ENCODE measurements at regions not wholly inside any gene's neighbourhood (a gene's known extent, or its start where the extent isn't known, plus 50 kb on each side); places are given as distances from the start of the nearest gene placed in this dataset.
"Not testable (repeated sequence)": the region's sequence is repeated elsewhere in the genome, so short reads cannot be mapped to it uniquely, and the experiment has no call there.

- TF ChIP-seq CTCF (IDR thresholded peaks at IDR 0.05; ENCODE audit: borderline replicate concordance), result no peak
- no peak for DNase-seq
- no peak overlapping the region for H3K4me3 ChIP-seq
- H3K27me3 ChIP-seq (ENCODE audit: low read depth), result no peaks in the 10 kb centered on the region
- H3K36me3 ChIP-seq, result no peaks in the 10 kb centered on the region
- intact Hi-C loops (cut with micrococcal nuclease), result no loop called here
- H3K4me1 ChIP-seq, result no peaks in the 10 kb centered on the region
- no peak overlapping the region for H3K27ac ChIP-seq (replicated peaks)
- peaks cover 25% of the 10 kb centered on the region for H3K9me3 ChIP-seq (replicated peaks)
Observed at GRCh38 chr6:67501755-67502154, 1133.3 kb upstream of the ADGRB3 start.

- no peak for DNase-seq
- Histone ChIP-seq H3K4me3 (no peak overlapping the region), H3K36me3 (no peaks in the 10 kb centered on the region), H3K27me3 (ENCODE audit: low read depth) (no peaks in the 10 kb centered on the region), H3K27ac (replicated peaks) (no peak overlapping the region), H3K4me1 (no peaks in the 10 kb centered on the region), H3K9me3 (replicated peaks) (peaks cover 7% of the 10 kb centered on the region)
- intact Hi-C loops (cut with micrococcal nuclease), result no loop called here
- no peak for TF ChIP-seq CTCF (IDR thresholded peaks at IDR 0.05; ENCODE audit: borderline replicate concordance)
Observed at GRCh38 chr6:67497749-67498148, 1137.3 kb upstream of the ADGRB3 start.

- DNase-seq, result no peak
- Histone ChIP-seq H3K27me3 (ENCODE audit: low read depth) (no peaks in the 10 kb centered on the region), H3K9me3 (replicated peaks) (peaks cover 11% of the 10 kb centered on the region), H3K27ac (replicated peaks) (no peak overlapping the region), H3K36me3 (no peaks in the 10 kb centered on the region), H3K4me1 (no peaks in the 10 kb centered on the region), H3K4me3 (no peak overlapping the region)
- TF ChIP-seq CTCF (IDR thresholded peaks at IDR 0.05; ENCODE audit: borderline replicate concordance), result no peak
- intact Hi-C loops (cut with micrococcal nuclease), result no loop called here
Observed at GRCh38 chr6:67496191-67496590, 1138.9 kb upstream of the ADGRB3 start.

GRCh38 chr6:67493682-67494081 lies 1141.4 kb upstream of the ADGRB3 start:
- intact Hi-C loops (cut with micrococcal nuclease), result no loop called here

GRCh38 chr6:67475700-67476099 lies 1159.4 kb upstream of the ADGRB3 start:
- Histone ChIP-seq H3K4me1 (no peaks in the 10 kb centered on the region), H3K36me3 (no peaks in the 10 kb centered on the region), H3K27me3 (ENCODE audit: low read depth) (no peaks in the 10 kb centered on the region), H3K4me3 (no peak overlapping the region), H3K9me3 (replicated peaks) (peaks cover 23% of the 10 kb centered on the region), H3K27ac (replicated peaks) (no peak overlapping the region)
- no peak for TF ChIP-seq CTCF (IDR thresholded peaks at IDR 0.05; ENCODE audit: borderline replicate concordance)
- intact Hi-C loops (cut with micrococcal nuclease), result no loop called here
- DNase-seq, result no peak

More at GRCh38 chr6:67493682-67494081, 1141.4 kb upstream of the ADGRB3 start:
- Histone ChIP-seq H3K9me3 (replicated peaks) (peaks cover 35% of the 10 kb centered on the region), H3K27me3 (ENCODE audit: low read depth) (no peaks in the 10 kb centered on the region), H3K4me1 (no peaks in the 10 kb centered on the region), H3K36me3 (no peaks in the 10 kb centered on the region), H3K4me3 (no peak overlapping the region), H3K27ac (replicated peaks) (no peak overlapping the region)
- no peak for DNase-seq
- no peak for TF ChIP-seq CTCF (IDR thresholded peaks at IDR 0.05; ENCODE audit: borderline replicate concordance)

GRCh38 chr6:67467341-67467740 lies 1167.7 kb upstream of the ADGRB3 start:
- Histone ChIP-seq H3K27ac (replicated peaks) (no peak overlapping the region), H3K9me3 (replicated peaks) (peaks cover 27% of the 10 kb centered on the region), H3K4me1 (no peaks in the 10 kb centered on the region), H3K4me3 (no peak overlapping the region), H3K36me3 (no peaks in the 10 kb centered on the region), H3K27me3 (ENCODE audit: low read depth) (no peaks in the 10 kb centered on the region)
- intact Hi-C loops (cut with micrococcal nuclease), result no loop called here
- DNase-seq, result no peak
- TF ChIP-seq CTCF (IDR thresholded peaks at IDR 0.05; ENCODE audit: borderline replicate concordance), result no peak

GRCh38 chr6:67462725-67463124 lies 1172.4 kb upstream of the ADGRB3 start:
- DNase-seq; H3K27me3 ChIP-seq (ENCODE audit: low read depth); H3K4me1 ChIP-seq; H3K36me3 ChIP-seq; H3K4me3 ChIP-seq; H3K27ac ChIP-seq (replicated peaks); intact Hi-C loops (cut with micrococcal nuclease): not testable (repeated sequence)
- H3K9me3 ChIP-seq (replicated peaks), result peaks cover 44% of the 10 kb centered on the region

Measured in left ventricle myocardium inferior (tissue), 1 donor.